ENCODE measurements at regions not wholly inside any gene's neighbourhood (a gene's known extent, or its start where the extent isn't known, plus 50 kb on each side); places are given as distances from the start of the nearest gene placed in this dataset.

- DNase-seq (ENCODE audit: insufficient read length, low spot score) = no peak
- no peak for FAIRE-seq
- TF ChIP-seq CTCF (IDR thresholded peaks at IDR 0.05; ENCODE audit: insufficient read depth, missing control alignments) = no peak
These were observed 838.3 kb downstream of the VGLL3 start for GRCh38 chr3:86152620-86153019.

GRCh38 chr3:86149054-86149453 is 841.9 kb downstream of the VGLL3 start:
- TF ChIP-seq CTCF (IDR thresholded peaks at IDR 0.05; ENCODE audit: insufficient read depth, missing control alignments) = no peak
- no peak for FAIRE-seq
- no peak for DNase-seq (ENCODE audit: insufficient read length, low spot score)

- FAIRE-seq (no peak), DNase-seq (ENCODE audit: insufficient read length, low spot score) (no peak)
- no peak for TF ChIP-seq CTCF (IDR thresholded peaks at IDR 0.05; ENCODE audit: insufficient read depth, missing control alignments)
These were observed 843.8 kb downstream of the VGLL3 start for GRCh38 chr3:86147119-86147518.

- TF ChIP-seq CTCF (IDR thresholded peaks at IDR 0.05; ENCODE audit: insufficient read depth, missing control alignments) = no peak
- DNase-seq (ENCODE audit: insufficient read length, low spot score) = no peak
- no peak for FAIRE-seq
These were observed 864.4 kb downstream of the VGLL3 start for GRCh38 chr3:86126552-86126951.
